ENCODE measurements at regions not wholly inside any gene's neighbourhood (a gene's known extent, or its start where the extent isn't known, plus 50 kb on each side); places are given as distances from the start of the nearest gene placed in this dataset.

GRCh38 chr11:45092404-45092785 is 54.0 kb upstream of the PRDM11 start:
- no TSS peak for BruUV-seq (replicated peaks)
- FAIRE-seq (peak; percentile 68), DNase-seq (ENCODE audit: low read depth, low spot score) (no peak)
- H3K9ac ChIP-seq (replicated peaks; ENCODE audit: extremely low read depth, insufficient read depth, low read length) = no peak overlapping the region
- no peaks in the 10 kb centered on the region for H3K9me3 ChIP-seq (replicated peaks; ENCODE audit: control insufficient read depth, insufficient read depth, low read length)
- no peak overlapping the region for H3K4me2 ChIP-seq (ENCODE audit: insufficient read depth, low read length)
- H3K4me1 ChIP-seq (ENCODE audit: control insufficient read depth, extremely low read depth, insufficient read depth, low read length) = no peaks in the 10 kb centered on the region
- TF ChIP-seq JUN (IDR thresholded peaks at IDR 0.05; ENCODE audit: borderline replicate concordance, insufficient read depth, insufficient read length, low read depth) (no peak), EZH2 (IDR thresholded peaks at IDR 0.05; ENCODE audit: borderline replicate concordance, low read depth, low read length, severe bottlenecking) (no peak), GATA2 (IDR thresholded peaks at IDR 0.05; ENCODE audit: insufficient read depth, insufficient read length, low read depth, low read length) (no peak), MYC (IDR thresholded peaks at IDR 0.05; ENCODE audit: low read depth, low read length) (no peak), FOS (IDR thresholded peaks at IDR 0.05; ENCODE audit: borderline replicate concordance, insufficient read depth, low read length) (no peak), POLR2A (IDR thresholded peaks at IDR 0.05; ENCODE audit: low read depth, low read length) (no peak), POLR2AphosphoS5 (IDR thresholded peaks at IDR 0.05; ENCODE audit: insufficient read depth, low read depth, low read length) (no peak)
- TF ChIP-seq, protein P1, sequence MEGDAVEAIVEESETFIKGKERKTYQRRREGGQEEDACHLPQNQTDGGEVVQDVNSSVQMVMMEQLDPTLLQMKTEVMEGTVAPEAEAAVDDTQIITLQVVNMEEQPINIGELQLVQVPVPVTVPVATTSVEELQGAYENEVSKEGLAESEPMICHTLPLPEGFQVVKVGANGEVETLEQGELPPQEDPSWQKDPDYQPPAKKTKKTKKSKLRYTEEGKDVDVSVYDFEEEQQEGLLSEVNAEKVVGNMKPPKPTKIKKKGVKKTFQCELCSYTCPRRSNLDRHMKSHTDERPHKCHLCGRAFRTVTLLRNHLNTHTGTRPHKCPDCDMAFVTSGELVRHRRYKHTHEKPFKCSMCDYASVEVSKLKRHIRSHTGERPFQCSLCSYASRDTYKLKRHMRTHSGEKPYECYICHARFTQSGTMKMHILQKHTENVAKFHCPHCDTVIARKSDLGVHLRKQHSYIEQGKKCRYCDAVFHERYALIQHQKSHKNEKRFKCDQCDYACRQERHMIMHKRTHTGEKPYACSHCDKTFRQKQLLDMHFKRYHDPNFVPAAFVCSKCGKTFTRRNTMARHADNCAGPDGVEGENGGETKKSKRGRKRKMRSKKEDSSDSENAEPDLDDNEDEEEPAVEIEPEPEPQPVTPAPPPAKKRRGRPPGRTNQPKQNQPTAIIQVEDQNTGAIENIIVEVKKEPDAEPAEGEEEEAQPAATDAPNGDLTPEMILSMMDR (IDR thresholded peaks at IDR 0.05; ENCODE audit: extremely low read depth in 1 of 2, insufficient read depth in 1 of 2, low read depth in 1 of 2, low read length in 2 of 2) = no peak
- TF ChIP-seq, protein P2, sequence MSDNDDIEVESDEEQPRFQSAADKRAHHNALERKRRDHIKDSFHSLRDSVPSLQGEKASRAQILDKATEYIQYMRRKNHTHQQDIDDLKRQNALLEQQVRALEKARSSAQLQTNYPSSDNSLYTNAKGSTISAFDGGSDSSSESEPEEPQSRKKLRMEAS (IDR thresholded peaks at IDR 0.05; ENCODE audit: insufficient read depth, insufficient read length) = no peak
- H2AFZ ChIP-seq (ENCODE audit: low read depth, low read length) = no peak overlapping the region
- no peak overlapping the region for H3K27ac ChIP-seq (ENCODE audit: insufficient read depth, low read depth, low read length)
- no peaks in the 10 kb centered on the region for H3K79me2 ChIP-seq (ENCODE audit: control insufficient read depth, insufficient read depth, low read length)
- POLR2A ChIA-PET = no interaction called here
- dilution Hi-C loops (cut with MboI; ENCODE audit: extremely low pct_ligation_motif_present, low sequenced_read_pairs) = no loop called here
- H3K27me3 ChIP-seq (ENCODE audit: control insufficient read depth in 2 of 2, insufficient read depth in 2 of 2, low read length in 2 of 2) = peaks cover 11 to 17% of the 10 kb centered on the region in 2 experiments
- no peak overlapping the region for H3K4me3 ChIP-seq (replicated peaks in 1 of 3; ENCODE audit: insufficient read depth in 1 of 3, low read depth in 1 of 3, low read length in 3 of 3)
- no peaks in the 10 kb centered on the region for H3K9me1 ChIP-seq (replicated peaks; ENCODE audit: control insufficient read depth, extremely low read depth, insufficient read depth, low read length)
- CTCF ChIA-PET = interaction anchor here (22.0 kb wide), 1 partner anchor 155 kb away, joined by 1618 read pairs; no protein-coding TSS in a partner anchor
- intact Hi-C loops (cut with micrococcal nuclease) = no loop called here
- no peaks in the 10 kb centered on the region for H4K20me1 ChIP-seq (replicated peaks; ENCODE audit: control insufficient read depth, extremely low read depth, insufficient read depth, low read length)
- no peaks in the 10 kb centered on the region for H3K36me3 ChIP-seq (ENCODE audit: control insufficient read depth in 2 of 2, extremely low read depth in 1 of 2, insufficient read depth in 2 of 2, low read length in 2 of 2)
